WTC11 (cell line): ENCODE measurements at regions not wholly inside any gene's neighbourhood (a gene's known extent, or its start where the extent isn't known, plus 50 kb on each side); places are given as distances from the start of the nearest gene placed in this dataset.

Experiments
- AFF4 ChIP-seq: sonication (generic); formaldehyde crosslinking; IDR thresholded peaks from 2 replicates; pipeline ENCODE4 v1.8.1; 2023; ENCODE audit warnings: mild to moderate bottlenecking, missing genetic modification reagents, borderline replicate concordance
- CBFB ChIP-seq: sonication (generic); formaldehyde crosslinking; IDR thresholded peaks from 2 replicates; pipeline ENCODE4 v1.8.1; 2022; ENCODE audit warnings: mild to moderate bottlenecking, low read depth, missing genetic modification reagents
- CTCF ChIP-seq: fragments of 200-600 bp; IDR thresholded peaks from 2 replicates; pipeline ENCODE4 v1.8.0; 2022; ENCODE audit warnings: antibody characterized with exemption
- ERG ChIP-seq: fragments of 250-450 bp; sonication (Bioruptor Pico); IDR thresholded peaks from 2 replicates; pipeline ENCODE4 v1.8.0; 2021; ENCODE audit warnings: mild to moderate bottlenecking
- FOXK1 ChIP-seq: sonication (generic); formaldehyde crosslinking; IDR thresholded peaks from 2 replicates; pipeline ENCODE4 v1.8.0; 2022; ENCODE audit warnings: mild to moderate bottlenecking, moderate library complexity, missing genetic modification reagents
- MAX ChIP-seq: sonication (generic); formaldehyde crosslinking; IDR thresholded peaks from 2 replicates; pipeline ENCODE4 v1.8.0; 2022; ENCODE audit warnings: mild to moderate bottlenecking, missing genetic modification reagents
- NR3C1 ChIP-seq: sonication (generic); formaldehyde crosslinking; conservative IDR thresholded peaks from 2 replicates; pipeline ENCODE4 v1.8.1; 2023; ENCODE audit warnings: low read depth, mild to moderate bottlenecking, missing genetic modification reagents
- SMAD3 ChIP-seq: sonication (generic); formaldehyde crosslinking; IDR thresholded peaks from 2 replicates; pipeline ENCODE4 v1.8.0; 2022; ENCODE audit warnings: missing genetic modification reagents, mild to moderate bottlenecking, borderline replicate concordance
- TP53 ChIP-seq: sonication (generic); formaldehyde crosslinking; IDR thresholded peaks from 2 replicates; pipeline ENCODE4 v1.8.1; 2023; ENCODE audit warnings: mild to moderate bottlenecking, missing genetic modification reagents
- ZMAT4 ChIP-seq: fragments of 250-450 bp; sonication (Bioruptor Pico); IDR thresholded peaks from 2 replicates; pipeline ENCODE4 v1.9.0; 2021; ENCODE audit warnings: mild to moderate bottlenecking
- ZNF281 ChIP-seq: sonication (generic); formaldehyde crosslinking; IDR thresholded peaks from 2 replicates; pipeline ENCODE4 v1.8.0; 2023; ENCODE audit warnings: mild to moderate bottlenecking, missing genetic modification reagents

GRCh38 chr21:17387030-17387617 is 125.7 kb upstream of the CXADR start:
- TF ChIP-seq FOXK1 (CRISPR knock-in tag) (no peak), NR3C1 (no peak), CTCF (peak; percentile 76), CBFB (no peak), MAX (no peak), ZMAT4 (no peak), AFF4 (CRISPR knock-in tag) (no peak), ERG (CRISPR knock-in tag) (no peak), ZNF281 (CRISPR knock-in tag) (no peak), SMAD3 (CRISPR knock-in tag) (no peak), TP53 (CRISPR knock-in tag) (no peak)
